HEK293T (cell line): ENCODE measurements at regions not wholly inside any gene's neighbourhood (a gene's known extent, or its start where the extent isn't known, plus 50 kb on each side); places are given as distances from the start of the nearest gene placed in this dataset.

Source experiments
- CTBP1 ChIP-seq: fragments of 450-650 bp; IDR thresholded peaks from 2 replicates; pipeline ENCODE4 v1.6.1; 2016; ENCODE audit warnings: borderline replicate concordance
- ELF4 ChIP-seq: fragments of 450-650 bp; IDR thresholded peaks from 2 replicates; pipeline ENCODE4 v1.6.1; 2017; ENCODE audit warnings: antibody characterized with exemption
- FOXM1 ChIP-seq: fragments of 450-650 bp; IDR thresholded peaks from 2 replicates; pipeline ENCODE4 v1.6.1; 2017; ENCODE audit warnings: mild to moderate bottlenecking, borderline replicate concordance
- SP1 ChIP-seq: fragments of 450-650 bp; IDR thresholded peaks from 2 replicates; pipeline ENCODE4 v1.6.1; 2017
- SUZ12 ChIP-seq: fragments of 450-650 bp; IDR thresholded peaks from 2 replicates; pipeline ENCODE4 v1.6.1; 2016; ENCODE audit warnings: mild to moderate bottlenecking

GRCh38 chr2:192584976-192585375 lies 390.2 kb upstream of the TMEFF2 start:
- TF ChIP-seq FOXM1, result no peak
- no peak for TF ChIP-seq SP1
- TF ChIP-seq SUZ12, result no peak
- no peak for TF ChIP-seq CTBP1
- no peak for TF ChIP-seq ELF4
